CD4-positive, alpha-beta T cell treated with Interleukin-17A for 4 hours (primary cell): ENCODE measurements at regions not wholly inside any gene's neighbourhood (a gene's known extent, or its start where the extent isn't known, plus 50 kb on each side); places are given as distances from the start of the nearest gene placed in this dataset.

Source experiments
- DNase-seq: peaks from one replicate; pipeline ENCODE4 v3.0.0-alpha.2; 2020; ENCODE audit warnings: mixed read lengths

DNA sequence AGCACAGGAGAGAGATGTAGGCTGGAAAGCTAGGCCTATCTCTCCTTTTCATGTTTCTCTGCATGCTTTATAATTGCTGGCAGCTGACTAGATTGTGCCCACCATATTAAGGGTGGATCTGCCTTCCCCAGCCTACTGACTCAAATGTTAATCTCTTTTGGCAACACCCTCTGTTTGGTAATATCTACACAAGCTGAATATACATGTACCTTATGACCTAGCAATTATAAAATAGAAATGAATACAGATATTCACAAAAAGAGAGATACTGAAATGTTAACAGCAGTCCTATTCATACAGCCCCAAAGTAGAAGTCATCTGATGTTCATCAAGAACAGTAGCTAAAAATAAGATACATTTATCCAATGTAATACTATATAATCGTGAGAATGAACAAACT, 429.6 kb downstream of the EPM2A start:
- DNase-seq = no peak

DNA sequence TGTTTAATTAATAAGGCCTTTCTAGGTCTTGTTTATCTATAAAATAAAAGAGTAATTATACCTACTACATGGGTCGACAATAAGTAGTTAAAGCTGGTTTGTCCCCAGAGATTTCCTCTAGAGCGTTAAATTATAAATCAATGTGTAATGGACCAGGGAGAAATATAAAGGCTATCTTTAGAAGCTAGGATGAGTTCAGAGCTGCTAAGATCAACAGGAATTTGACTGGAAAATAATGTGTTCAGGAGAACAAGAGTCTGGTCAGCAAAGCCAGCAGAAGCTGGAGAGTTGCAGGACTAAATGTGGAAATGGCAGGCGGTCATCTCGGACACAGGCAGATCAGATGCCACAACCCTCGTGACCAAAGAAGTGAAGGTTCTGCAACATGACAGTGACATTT, 428.8 kb downstream of the EPM2A start:
- DNase-seq = no peak

- DNase-seq = no peak
Measured at GRCh38 chr6:145309842-145310535, 425.3 kb downstream of the EPM2A start.

GRCh38 chr6:145312481-145312880, 422.8 kb downstream of the EPM2A start:
- DNase-seq = no peak

- DNase-seq = no peak
Measured at GRCh38 chr6:145313041-145313855, 422.1 kb downstream of the EPM2A start.

DNA sequence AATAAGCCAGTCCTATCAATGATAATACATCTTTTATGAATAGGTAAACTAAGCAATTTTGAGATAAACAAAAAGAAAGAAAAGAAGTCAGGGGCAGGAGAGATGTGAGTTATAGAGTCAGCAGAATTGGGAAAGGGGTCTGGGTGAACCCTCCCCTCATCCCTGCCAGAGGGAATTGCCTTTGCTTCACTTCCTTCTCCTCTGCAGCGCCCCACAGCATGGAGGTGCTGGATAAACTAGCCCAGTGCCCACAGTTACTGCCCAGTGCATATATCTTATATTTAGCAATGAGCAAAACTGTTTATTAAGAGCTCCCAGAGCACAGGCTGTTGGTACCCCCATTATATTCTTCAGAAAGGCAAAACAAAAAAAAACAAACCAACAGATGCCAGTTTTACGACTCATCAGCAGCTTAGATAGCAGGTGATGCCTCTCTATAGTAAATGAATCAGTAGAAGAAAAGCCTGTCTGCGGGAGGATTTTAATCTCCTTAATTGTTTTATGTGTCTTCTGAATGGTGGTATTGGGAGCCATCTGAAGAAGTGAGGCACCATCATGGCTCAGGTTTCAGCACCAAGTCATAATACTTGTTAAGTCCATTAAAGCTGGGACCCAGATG, 419.2 kb downstream of the EPM2A start:
- DNase-seq = no peak

DNA sequence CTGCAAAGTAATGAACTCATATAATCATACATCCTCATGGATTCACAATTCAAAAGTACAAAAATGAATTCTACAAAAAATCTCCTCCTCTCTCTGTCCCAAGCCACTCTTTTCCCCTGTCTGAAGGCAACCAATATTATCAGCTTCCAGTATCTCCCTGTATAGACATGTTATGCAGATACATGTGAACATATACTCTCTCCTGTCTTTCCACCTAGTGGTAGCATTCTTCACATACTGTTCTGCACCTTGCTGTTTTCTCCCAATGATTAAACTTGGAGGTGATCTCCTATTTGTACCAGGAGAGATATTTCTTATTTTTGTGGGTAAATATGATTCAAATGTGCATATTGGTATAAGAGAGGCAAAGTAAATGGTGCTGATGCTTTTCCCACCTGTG, 416.4 kb downstream of the EPM2A start:
- DNase-seq = no peak

DNA sequence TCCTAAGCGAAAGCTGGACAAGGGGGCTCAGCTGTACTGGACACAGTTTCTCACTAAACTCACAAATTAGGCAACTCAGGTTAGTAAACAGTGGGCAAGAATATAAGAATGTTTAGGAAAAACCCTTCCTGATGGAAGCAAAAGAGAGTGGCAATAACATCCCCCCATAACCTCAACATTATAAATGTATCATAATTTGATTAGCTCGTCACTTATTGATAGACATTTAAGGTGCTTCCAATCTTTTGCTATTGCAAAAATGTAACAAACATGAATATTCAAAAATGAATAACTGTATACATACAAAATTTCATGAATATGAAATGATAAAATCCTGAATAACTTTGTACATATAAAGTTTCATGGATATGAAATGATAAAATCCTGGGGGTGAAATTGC, 415.7 kb downstream of the EPM2A start:
- DNase-seq = no peak

GRCh38 chr6:145323646-145324045, 411.7 kb downstream of the EPM2A start:
- no peak for DNase-seq

- no peak for DNase-seq
Measured at GRCh38 chr6:145327586-145327985, 407.7 kb downstream of the EPM2A start.

DNA sequence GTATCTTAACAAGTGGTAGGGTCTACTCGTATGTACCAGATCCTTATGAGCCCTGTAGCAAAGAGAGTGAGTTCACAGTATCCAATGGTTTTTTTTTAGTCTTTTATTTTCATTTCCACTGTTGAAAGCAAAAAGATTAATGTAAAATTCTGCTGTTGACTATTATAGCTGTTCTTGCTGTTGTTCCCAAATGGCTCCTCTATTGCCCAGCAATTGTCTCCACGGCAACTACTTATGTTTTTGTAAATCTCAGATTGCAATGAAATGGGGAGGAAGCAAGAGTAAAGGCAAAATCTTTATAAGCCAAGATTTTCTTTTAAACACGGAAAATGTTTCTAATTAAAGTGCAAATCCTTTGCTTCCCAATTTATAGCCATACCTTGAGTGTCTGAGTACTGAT, 406.1 kb downstream of the EPM2A start:
- DNase-seq = no peak

DNA sequence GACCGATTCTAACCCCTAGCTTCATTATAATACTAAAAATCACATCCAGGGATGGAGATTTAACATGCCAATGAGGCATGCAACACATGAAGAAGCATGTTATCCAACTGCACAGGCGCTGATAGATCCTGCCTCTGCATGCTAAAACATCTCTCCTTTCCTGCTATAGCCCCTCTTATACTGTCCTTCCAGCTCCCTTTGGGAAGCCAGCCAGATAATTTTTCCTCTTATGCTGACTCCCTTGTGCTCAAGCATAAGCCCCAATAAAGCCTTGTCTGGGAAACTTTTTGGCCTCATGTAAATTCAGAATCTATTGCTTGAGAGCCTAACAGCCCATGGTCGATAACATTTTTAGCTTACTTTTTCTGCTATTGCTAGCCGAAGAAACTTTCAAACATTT, 404.3 kb downstream of the EPM2A start:
- DNase-seq = no peak

DNA sequence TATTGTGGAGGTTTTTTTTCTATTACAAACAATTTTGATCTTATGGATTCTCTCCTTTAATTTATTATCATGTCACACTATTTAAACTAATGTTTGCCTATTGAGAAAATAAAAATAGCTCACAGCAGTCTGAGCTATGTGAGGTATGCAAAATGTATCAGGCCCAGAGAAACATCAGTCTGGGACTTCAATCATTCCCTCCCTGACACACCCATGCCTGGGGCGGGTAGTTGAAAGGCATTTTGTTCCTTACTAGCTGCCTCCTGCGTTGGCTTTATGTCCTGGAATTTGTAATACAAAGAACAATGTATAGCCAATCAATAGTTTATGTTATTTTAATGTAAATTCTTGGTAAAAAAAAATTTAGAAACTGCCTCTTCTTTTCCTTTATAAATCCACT, 403.3 kb downstream of the EPM2A start:
- DNase-seq = no peak

- no peak for DNase-seq
Measured at GRCh38 chr6:145336119-145336518, 399.2 kb downstream of the EPM2A start.

- DNase-seq = no peak
Measured at GRCh38 chr6:145339089-145339488, 396.2 kb downstream of the EPM2A start.

- DNase-seq = no peak
Measured at GRCh38 chr6:145340256-145340655, 395.1 kb downstream of the EPM2A start.

GRCh38 chr6:145345094-145345493, 390.2 kb downstream of the EPM2A start:
- no peak for DNase-seq

GRCh38 chr6:145347216-145347615, 388.1 kb downstream of the EPM2A start:
- DNase-seq = no peak

DNA sequence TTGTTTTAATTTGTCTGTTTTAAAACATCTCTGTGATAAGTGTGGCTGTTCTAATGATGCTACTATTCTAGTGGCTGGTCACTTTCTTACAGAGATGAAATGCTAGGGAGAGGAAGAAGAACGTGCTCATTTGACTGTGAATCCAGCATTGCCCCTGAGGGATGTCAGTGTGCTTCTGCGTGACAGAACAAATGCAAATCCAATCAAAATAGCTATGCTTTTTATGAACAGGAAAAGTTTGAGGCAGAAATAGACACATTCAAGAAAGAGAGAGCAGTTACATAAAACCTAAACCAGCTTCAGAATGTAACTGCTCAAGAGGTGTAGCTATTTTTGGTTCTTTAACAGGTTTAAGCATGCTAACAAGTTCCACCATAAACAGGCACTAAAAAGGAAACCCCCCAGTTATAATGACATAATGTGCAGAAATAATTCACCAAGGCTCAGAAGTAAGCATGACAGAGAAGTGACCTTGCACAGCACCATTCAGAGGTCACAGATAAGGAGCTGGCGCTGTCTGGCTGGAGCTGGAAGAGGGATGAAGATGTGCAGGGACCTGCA, 385.3 kb downstream of the EPM2A start:
- no peak for DNase-seq

- DNase-seq = no peak
Measured at GRCh38 chr6:145350928-145351327, 384.4 kb downstream of the EPM2A start.

- no peak for DNase-seq
Measured at GRCh38 chr6:145352382-145353080, 382.8 kb downstream of the EPM2A start.

- no peak for DNase-seq
Measured at GRCh38 chr6:145360865-145361264, 374.5 kb downstream of the EPM2A start.

DNA sequence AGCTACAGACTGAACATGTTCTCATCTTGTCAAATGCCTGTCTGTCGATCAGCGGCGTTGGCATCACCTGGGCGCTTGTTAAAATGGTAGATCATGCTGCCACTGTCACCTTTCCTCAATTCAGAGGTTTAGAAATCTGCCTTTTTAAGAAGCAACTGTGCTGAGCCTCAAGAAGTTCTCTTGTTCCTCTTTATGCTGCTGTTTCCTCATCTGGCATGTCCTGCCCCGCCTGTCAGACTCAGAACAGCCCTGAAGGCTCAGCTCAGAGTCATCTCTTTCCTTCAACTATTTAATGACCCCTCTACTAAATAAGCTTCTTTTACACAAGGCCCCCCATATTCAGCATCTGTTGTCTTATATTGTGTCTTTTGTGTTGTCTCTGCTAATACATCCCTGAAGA, 368.2 kb downstream of the EPM2A start:
- DNase-seq = no peak
